ENCODE measurements at regions not wholly inside any gene's neighbourhood (a gene's known extent, or its start where the extent isn't known, plus 50 kb on each side); places are given as distances from the start of the nearest gene placed in this dataset.

DNA sequence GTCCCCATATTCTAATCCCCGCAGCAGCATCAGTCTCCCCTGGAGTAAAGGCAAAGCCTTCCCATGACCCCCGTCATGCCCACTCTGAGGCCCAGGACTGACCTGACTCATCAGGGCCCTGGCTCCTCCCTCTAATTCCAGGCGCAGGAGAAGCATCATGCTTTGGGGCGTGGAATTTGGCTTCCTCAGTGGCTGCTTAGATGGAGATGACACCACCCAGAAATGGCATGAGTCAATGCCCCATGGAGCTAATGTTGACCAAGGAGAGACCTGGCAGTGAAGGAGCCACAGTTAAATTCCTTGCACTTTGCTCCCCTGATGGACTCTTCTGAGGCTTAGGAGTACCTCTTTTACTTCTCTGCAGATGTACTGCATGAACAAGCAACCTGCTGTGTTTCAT, 204.2 kb upstream of the PROK2 start:
- peak; percentile 13 for DNase-seq
- ChIA-PET CTCF (interaction anchor here (0.5 to 0.6 kb wide), 2 partner anchors 18 to 348 kb away, joined by 3 read pairs; no protein-coding TSS in a partner anchor), POLR2A (ENCODE audit: unreplicated experiment) (no interaction called here)
- intact Hi-C loops (cut with micrococcal nuclease) = no loop called here
- Histone ChIP-seq H4K8ac (ENCODE audit: low read depth in 2 of 2, low read length in 2 of 2) (no peak overlapping the region), H2BK20ac (ENCODE audit: low read depth, low read length) (no peak overlapping the region), H2BK120ac (ENCODE audit: low read depth, low read length) (no peak overlapping the region), H2AFZ (replicated peaks; ENCODE audit: low read length, poor library complexity) (no peak overlapping the region), H2AK9ac (replicated peaks; ENCODE audit: low read depth, low read length, poor library complexity) (no peak overlapping the region), H3K14ac (replicated peaks; ENCODE audit: low read depth, low read length) (no peak overlapping the region), H3K4me1 (ENCODE audit: control insufficient read depth, insufficient read depth, low read length) (no peaks in the 10 kb centered on the region), H3K23ac (ENCODE audit: low read depth, low read length) (no peak overlapping the region), H2BK5ac (ENCODE audit: low read depth, low read length, poor library complexity, severe bottlenecking) (no peak overlapping the region), H3K9me1 (ENCODE audit: insufficient read depth, low read length) (no peaks in the 10 kb centered on the region), H3K4ac (ENCODE audit: low read depth, low read length) (no peak overlapping the region), H2AK5ac (ENCODE audit: low read depth, low read length) (no peak overlapping the region), H3K27me3 (ENCODE audit: control insufficient read depth, insufficient read depth, low read length) (no peaks in the 10 kb centered on the region), H4K5ac (ENCODE audit: low read depth, low read length) (no peak overlapping the region), H3K9me3 (ENCODE audit: control insufficient read depth, insufficient read depth, low read length) (no peaks in the 10 kb centered on the region), H3K4me2 (ENCODE audit: low read depth, low read length) (no peak overlapping the region), H4K91ac (ENCODE audit: insufficient read depth, low read depth, low read length) (no peak overlapping the region), H3K18ac (ENCODE audit: low read depth, low read length) (no peak overlapping the region), H3K27ac (ENCODE audit: insufficient read depth, low read length) (no peak overlapping the region), H2BK15ac (ENCODE audit: low read depth, low read length) (no peak overlapping the region), H3K79me1 (ENCODE audit: low read depth in 1 of 2, low read length in 2 of 2) (no peaks in the 10 kb centered on the region), H3K36me3 (ENCODE audit: control insufficient read depth, insufficient read depth, low read length) (no peaks in the 10 kb centered on the region), H3K56ac (ENCODE audit: extremely low read depth, insufficient read depth, low read length) (no peak overlapping the region), H3K4me3 (ENCODE audit: insufficient read depth, low read depth, low read length) (no peak overlapping the region), H3K9ac (ENCODE audit: low read depth, low read length) (no peak overlapping the region), H4K20me1 (ENCODE audit: insufficient read depth, low read length) (no peaks in the 10 kb centered on the region)
- TF ChIP-seq CHD1 (IDR thresholded peaks at IDR 0.05; ENCODE audit: low read depth, low read length) (no peak), MAZ (IDR thresholded peaks at IDR 0.05; ENCODE audit: borderline replicate concordance, low read depth, low read length) (no peak), ELK1 (IDR thresholded peaks at IDR 0.05; ENCODE audit: borderline replicate concordance, low read depth, low read length) (no peak), RAD21 (IDR thresholded peaks at IDR 0.05; ENCODE audit: low read length) (no peak)
- ATAC-seq (ENCODE audit: low read depth) = no peak
- dilution Hi-C loops (cut with HindIII; ENCODE audit: low sequenced_read_pairs, unreplicated experiment) = no loop called here
- in situ Hi-C loops (cut with MboI; ENCODE audit: low sequenced_read_pairs) = no loop called here
- WGBS, 2 experiments (ENCODE audit: extremely low coverage in 2 of 2, insufficient read length in 1 of 2) = 83% methylated on average over 1 of the region's 4 CpGs; no CpG with 5 or more reads in 1 of the 2 experiments
- no TSS peak for BruUV-seq (replicated peaks)

Data from IMR-90 (cell line).